Activated T-cell treated with anti-CD3 and anti-CD28 coated beads, Interleukin-2, amount 50 U/mL, for 48 hours (primary cell): ENCODE measurements at regions not wholly inside any gene's neighbourhood (a gene's known extent, or its start where the extent isn't known, plus 50 kb on each side); places are given as distances from the start of the nearest gene placed in this dataset.
"Not testable (repeated sequence)": the region's sequence is repeated elsewhere in the genome, so short reads cannot be mapped to it uniquely, and the experiment has no call there.

Experiments used
- DNase-seq, 2 experiments: peaks; one replicate each; pipeline ENCODE4 v3.0.0-alpha.2; 2020

- DNase-seq: no peak
These were observed 936.1 kb upstream of the WWC1 start for GRCh38 chr5:167355346-167355745.

GRCh38 chr5:167356374-167356773 lies 935.1 kb upstream of the WWC1 start:
- no peak for DNase-seq

- no peak for DNase-seq
These were observed 932.5 kb upstream of the WWC1 start for GRCh38 chr5:167358868-167359492.

GRCh38 chr5:167361795-167362194 lies 929.6 kb upstream of the WWC1 start:
- DNase-seq: no peak

GRCh38 chr5:167363065-167363464 lies 928.4 kb upstream of the WWC1 start:
- no peak for DNase-seq

GRCh38 chr5:167375125-167375524 lies 916.3 kb upstream of the WWC1 start:
- DNase-seq: no peak

- DNase-seq: no peak
These were observed 912.3 kb upstream of the WWC1 start for GRCh38 chr5:167378894-167379723.

GRCh38 chr5:167381457-167381856 lies 910.0 kb upstream of the WWC1 start:
- DNase-seq: no peak

GRCh38 chr5:167389537-167389936 lies 901.9 kb upstream of the WWC1 start:
- no peak for DNase-seq

GRCh38 chr5:167391286-167391685 lies 900.2 kb upstream of the WWC1 start:
- DNase-seq: not testable (repeated sequence)

- no peak for DNase-seq
These were observed 899.2 kb upstream of the WWC1 start for GRCh38 chr5:167392240-167392639.

- DNase-seq: no peak
These were observed 898.1 kb upstream of the WWC1 start for GRCh38 chr5:167393358-167393757.

GRCh38 chr5:167402671-167403070 lies 888.8 kb upstream of the WWC1 start:
- DNase-seq: no peak

GRCh38 chr5:167406513-167406912 lies 884.9 kb upstream of the WWC1 start:
- no peak for DNase-seq

GRCh38 chr5:167412556-167412955 lies 878.9 kb upstream of the WWC1 start:
- no peak for DNase-seq

- DNase-seq: no peak
These were observed 877.9 kb upstream of the WWC1 start for GRCh38 chr5:167413506-167413905.

- DNase-seq: no peak
These were observed 876.8 kb upstream of the WWC1 start for GRCh38 chr5:167414611-167415010.

GRCh38 chr5:167415779-167416746 lies 875.4 kb upstream of the WWC1 start:
- no peak for DNase-seq

- DNase-seq: no peak
These were observed 873.8 kb upstream of the WWC1 start for GRCh38 chr5:167417662-167418061.

- no peak for DNase-seq
These were observed 866.3 kb upstream of the WWC1 start for GRCh38 chr5:167425161-167425560.

- DNase-seq: no peak
These were observed 864.9 kb upstream of the WWC1 start for GRCh38 chr5:167426501-167426900.

GRCh38 chr5:167427641-167428040 lies 863.8 kb upstream of the WWC1 start:
- not testable (repeated sequence) for DNase-seq

GRCh38 chr5:167440846-167441245 lies 850.6 kb upstream of the WWC1 start:
- DNase-seq: no peak
